KMS-11 (cell line): ENCODE measurements at regions not wholly inside any gene's neighbourhood (a gene's known extent, or its start where the extent isn't known, plus 50 kb on each side); places are given as distances from the start of the nearest gene placed in this dataset.

Experiments
- H2AFZ ChIP-seq: fragments of 200-600 bp; sonication (generic); 2 replicates; pipeline ENCODE4 v1.6.1; 2016; ENCODE audit warnings: antibody characterized with exemption, mixed run types, low read depth
- H3K27ac ChIP-seq: fragments of 200-600 bp; sonication (generic); 2 replicates; pipeline ENCODE4 v1.6.1; 2016; ENCODE audit warnings: mild to moderate bottlenecking, mixed run types
- H3K27me3 ChIP-seq: fragments of 200-600 bp; sonication (generic); 2 replicates; pipeline ENCODE4 v1.6.1; 2017; ENCODE audit warnings: mild to moderate bottlenecking, low read depth, mixed run types, moderate library complexity; ENCODE audit not compliant: insufficient read depth
- H3K36me3 ChIP-seq: fragments of 200-600 bp; sonication (generic); 2 replicates; pipeline ENCODE4 v1.6.1; 2017; ENCODE audit warnings: mild to moderate bottlenecking, mixed run types; ENCODE audit not compliant: insufficient read depth
- H3K4me1 ChIP-seq: fragments of 200-600 bp; sonication (generic); 2 replicates; pipeline ENCODE4 v1.6.1; 2016; ENCODE audit warnings: mild to moderate bottlenecking, low read depth, mixed run types; ENCODE audit not compliant: poor library complexity, severe bottlenecking
- H3K4me2 ChIP-seq: fragments of 200-600 bp; sonication (generic); 2 replicates; pipeline ENCODE4 v1.7.0; 2016; ENCODE audit warnings: mild to moderate bottlenecking, mixed run types
- H3K4me3 ChIP-seq: fragments of 200-600 bp; sonication (generic); IDR thresholded peaks from 2 replicates; pipeline ENCODE4 v1.6.1; 2017; ENCODE audit warnings: low read depth, low read length, mixed read lengths; ENCODE audit not compliant: insufficient read depth
- H3K79me2 ChIP-seq: fragments of 200-600 bp; sonication (generic); 2 replicates; pipeline ENCODE4 v1.6.1; 2016; ENCODE audit warnings: low read depth, mixed run types; ENCODE audit not compliant: insufficient read depth
- H3K9ac ChIP-seq: fragments of 200-600 bp; sonication (generic); 2 replicates; pipeline ENCODE4 v1.6.1; 2016; ENCODE audit warnings: mild to moderate bottlenecking, mixed run types
- H4K20me1 ChIP-seq: fragments of 200-600 bp; sonication (generic); 2 replicates; pipeline ENCODE4 v1.6.1; 2016; ENCODE audit warnings: mild to moderate bottlenecking, mixed run types; ENCODE audit not compliant: insufficient read depth
- CTCF ChIP-seq: fragments of 200-600 bp; sonication (generic); conservative IDR thresholded peaks from 2 replicates; pipeline ENCODE4 v1.6.1; 2017; ENCODE audit warnings: low read depth, mild to moderate bottlenecking, antibody characterized with exemption, low read length, moderate library complexity, mixed read lengths

- no peaks in the 10 kb centered on the region for H3K4me1 ChIP-seq
- TF ChIP-seq CTCF: peak; percentile 72
- no peaks in the 10 kb centered on the region for H3K79me2 ChIP-seq
- no peak overlapping the region for H3K4me3 ChIP-seq
- no peaks in the 10 kb centered on the region for H3K36me3 ChIP-seq
- H3K27me3 ChIP-seq: no peaks in the 10 kb centered on the region
- no peak overlapping the region for H2AFZ ChIP-seq
- H3K4me2 ChIP-seq: no peak overlapping the region
- H3K9ac ChIP-seq: no peak overlapping the region
- no peaks in the 10 kb centered on the region for H4K20me1 ChIP-seq
- H3K27ac ChIP-seq: no peak overlapping the region
Observed at GRCh38 chr6:133184798-133185372, 56.3 kb upstream of the EYA4 start.

- no peak for TF ChIP-seq CTCF
- Histone ChIP-seq H2AFZ (no peak overlapping the region), H3K27me3 (no peaks in the 10 kb centered on the region), H4K20me1 (no peaks in the 10 kb centered on the region), H3K4me2 (no peak overlapping the region), H3K9ac (no peak overlapping the region), H3K4me1 (no peaks in the 10 kb centered on the region), H3K36me3 (no peaks in the 10 kb centered on the region), H3K79me2 (no peaks in the 10 kb centered on the region), H3K4me3 (no peak overlapping the region), H3K27ac (no peak overlapping the region)
Observed at GRCh38 chr6:133185731-133186130, 55.4 kb upstream of the EYA4 start.

GRCh38 chr6:133187114-133187513 is 54.0 kb upstream of the EYA4 start:
- Histone ChIP-seq H3K9ac (no peak overlapping the region), H2AFZ (no peak overlapping the region)

GRCh38 chr6:133187657-133188453 is 53.3 kb upstream of the EYA4 start:
- no peak overlapping the region for H3K9ac ChIP-seq
- H3K36me3 ChIP-seq: no peaks in the 10 kb centered on the region
- no peak overlapping the region for H2AFZ ChIP-seq
- H3K4me3 ChIP-seq: no peak overlapping the region
- no peak overlapping the region for H3K27ac ChIP-seq
- no peak for TF ChIP-seq CTCF
- no peaks in the 10 kb centered on the region for H3K4me1 ChIP-seq
- H3K27me3 ChIP-seq: no peaks in the 10 kb centered on the region
- no peaks in the 10 kb centered on the region for H3K79me2 ChIP-seq
- no peak overlapping the region for H3K4me2 ChIP-seq
- no peaks in the 10 kb centered on the region for H4K20me1 ChIP-seq

More at GRCh38 chr6:133187114-133187513, 54.0 kb upstream of the EYA4 start:
- H3K79me2 ChIP-seq: no peaks in the 10 kb centered on the region
- no peaks in the 10 kb centered on the region for H3K27me3 ChIP-seq
- H3K4me2 ChIP-seq: no peak overlapping the region
- no peak for TF ChIP-seq CTCF
- no peak overlapping the region for H3K27ac ChIP-seq
- no peaks in the 10 kb centered on the region for H3K4me1 ChIP-seq
- H3K4me3 ChIP-seq: no peak overlapping the region
- no peaks in the 10 kb centered on the region for H4K20me1 ChIP-seq
- H3K36me3 ChIP-seq: no peaks in the 10 kb centered on the region
